HCT116 (cell line): ENCODE measurements at regions not wholly inside any gene's neighbourhood (a gene's known extent, or its start where the extent isn't known, plus 50 kb on each side); places are given as distances from the start of the nearest gene placed in this dataset.

Experiments used
- ATAC-seq: fragments of 200-7000 bp; cut with Tn5 transposase; 2 replicates; pipeline ENCODE4 v1.9.1; 2020; ENCODE audit warnings: mild to moderate bottlenecking, moderate library complexity
- BruUV-seq: library from RNA; stranded (reverse); fragments of 400-500 nt; replicated peaks from 2 replicates; lab custom pipeline; 2021; lab: Mats Ljungman, UMichigan
- CTCF ChIA-PET: fragments of 300-600 bp; sonication (Branson Sonifier 250); formaldehyde crosslinking; loops from one replicate; lab custom pipeline; 2021; ENCODE audit warnings: antibody characterized with exemption; lab: Charles Lee
- POLR2A ChIA-PET: fragments of 300-600, 350-600 bp; sonication (Branson Sonifier 250); formaldehyde crosslinking; loops from one replicate; lab custom pipeline; 2021; ENCODE audit warnings: antibody characterized with exemption; lab: Charles Lee
- RAD21 ChIA-PET, 2 experiments: fragments of 300-600 bp; sonication (Branson Sonifier 250); formaldehyde crosslinking; loops; one replicate each; lab custom pipeline; 2023; ENCODE audit warnings: low total read pairs in 2 of 2; ENCODE audit not compliant: uncharacterized antibody in 2 of 2, unreplicated experiment in 2 of 2, low non-redundant PET in 1 of 2; lab: Charles Lee
- DNase-seq: peaks from one replicate; pipeline ENCODE4 v3.0.0-alpha.2; 2010; ENCODE audit warnings: low read depth, low spot score
- H2AFZ ChIP-seq: fragments of 200-600 bp; shearing (Covaris generic), sonication (generic); 2 replicates; pipeline ENCODE4 v1.6.1; 2017; ENCODE audit warnings: low read depth, mixed run types, mixed read lengths, antibody characterized with exemption, low read length; ENCODE audit not compliant: poor library complexity, severe bottlenecking
- H3K27ac ChIP-seq: 2 replicates; pipeline ENCODE4 v1.5.1; 2012; ENCODE audit warnings: low read depth, low read length
- H3K27me3 ChIP-seq: fragments of 200-600 bp; sonication (generic); 2 replicates; pipeline ENCODE4 v1.6.1; 2016; ENCODE audit warnings: mixed run types, low read length, mixed read lengths; ENCODE audit not compliant: insufficient read depth
- H3K36me3 ChIP-seq, 2 experiments: fragments of 200-500 bp in 1 of 2; fragments of 200-600 bp in 1 of 2; sonication (Bioruptor generic) in 1 of 2; sonication (generic) in 1 of 2; 2 replicates each; pipeline versions ENCODE4 v1.5.1 to v1.6.1; 2014 to 2016; ENCODE audit warnings: low read length in 2 of 2, inconsistent platforms in 1 of 2, mixed read lengths in 1 of 2, mixed run types in 1 of 2; ENCODE audit not compliant: insufficient read depth in 2 of 2, control insufficient read depth in 1 of 2
- H3K4me1 ChIP-seq, 2 experiments: fragments of 200-600 bp in 1 of 2; sonication (generic) in 1 of 2; 2 replicates each; pipeline versions ENCODE4 v1.5.1 to v1.6.1; 2012 to 2017; ENCODE audit warnings: low read length in 2 of 2, inconsistent platforms in 1 of 2, mild to moderate bottlenecking in 1 of 2, mixed read lengths in 1 of 2, mixed run types in 1 of 2, moderate library complexity in 1 of 2; ENCODE audit not compliant: insufficient read depth in 2 of 2, control insufficient read depth in 1 of 2
- H3K4me2 ChIP-seq: fragments of 200-600 bp; sonication (generic); 2 replicates; pipeline ENCODE4 v1.6.1; 2017; ENCODE audit warnings: mixed run types, low read length, mixed read lengths
- H3K4me3 ChIP-seq, 2 experiments: fragments of 200-600 bp in 1 of 2; sonication (generic) in 1 of 2; replicated peaks in 1 of 2; 2 replicates each; pipeline ENCODE4 v1.5.1; 2011 to 2016; ENCODE audit warnings: low read length in 2 of 2, control low read depth in 1 of 2, low read depth in 1 of 2, mild to moderate bottlenecking in 1 of 2, mixed read lengths in 1 of 2, mixed run types in 1 of 2
- H3K79me2 ChIP-seq: fragments of 200-600 bp; sonication (generic); 2 replicates; pipeline ENCODE4 v1.6.1; 2017; ENCODE audit warnings: mild to moderate bottlenecking, mixed run types, low read length, moderate library complexity, mixed read lengths; ENCODE audit not compliant: insufficient read depth
- H3K9ac ChIP-seq: fragments of 200-600 bp; sonication (generic); 2 replicates; pipeline ENCODE4 v1.6.1; 2016; ENCODE audit warnings: low read length, mixed read lengths
- H3K9me2 ChIP-seq: fragments of 200-600 bp; sonication (generic), shearing (Covaris generic); 2 replicates; pipeline ENCODE4 v1.6.1; 2017; ENCODE audit warnings: mixed run types, mild to moderate bottlenecking, moderate library complexity; ENCODE audit not compliant: insufficient read depth
- H3K9me3 ChIP-seq, 2 experiments: fragments of 200-500 bp in 1 of 2; fragments of 200-600 bp in 1 of 2; sonication (Bioruptor generic) in 1 of 2; sonication (generic) in 1 of 2; 2 replicates each; pipeline ENCODE4 v1.6.1; 2014 to 2017; ENCODE audit warnings: low read length in 2 of 2, mixed read lengths in 2 of 2, inconsistent platforms in 1 of 2, low read depth in 1 of 2, mild to moderate bottlenecking in 1 of 2, mixed run types in 1 of 2, moderate library complexity in 1 of 2; ENCODE audit not compliant: control insufficient read depth in 1 of 2, insufficient read depth in 1 of 2
- H4K20me1 ChIP-seq: fragments of 200-600 bp; sonication (generic), shearing (Covaris generic); 2 replicates; pipeline ENCODE4 v1.6.1; 2017; ENCODE audit warnings: mixed run types, mild to moderate bottlenecking, moderate library complexity; ENCODE audit not compliant: insufficient read depth
- EGR1 ChIP-seq: IDR thresholded peaks from 2 replicates; pipeline ENCODE4 v1.6.1; 2012; ENCODE audit warnings: low read depth
- EZH2 ChIP-seq: fragments of 200-600 bp; sonication (generic); IDR thresholded peaks from 2 replicates; pipeline ENCODE4 v1.6.1; 2017; ENCODE audit warnings: antibody characterized with exemption, mixed run types
- FOSL1 ChIP-seq: IDR thresholded peaks from 2 replicates; pipeline ENCODE4 v1.6.1; 2012; ENCODE audit warnings: low read depth
- POLR2A ChIP-seq: IDR thresholded peaks from 2 replicates; pipeline ENCODE4 v1.7.0; 2011; ENCODE audit warnings: borderline replicate concordance; ENCODE audit not compliant: insufficient read depth, insufficient read length; ENCODE audit errors: extremely low read depth
- POLR2AphosphoS5 ChIP-seq: IDR thresholded peaks from 2 replicates; pipeline ENCODE4 v1.6.1; 2011; ENCODE audit warnings: mild to moderate bottlenecking, low read depth, low read length, moderate library complexity
- RAD21 ChIP-seq: IDR thresholded peaks from 2 replicates; pipeline ENCODE4 v1.6.1; 2012; ENCODE audit warnings: low read depth, mild to moderate bottlenecking
- SIN3A ChIP-seq: IDR thresholded peaks from 2 replicates; pipeline ENCODE4 v1.6.1; 2012; ENCODE audit warnings: low read depth
- SP1 ChIP-seq: IDR thresholded peaks from 2 replicates; pipeline ENCODE4 v1.6.1; 2012; ENCODE audit warnings: low read depth
- TCF7L2 ChIP-seq: IDR thresholded peaks from 2 replicates; pipeline ENCODE4 v1.7.0; 2011; ENCODE audit warnings: borderline replicate concordance, inconsistent platforms; ENCODE audit not compliant: insufficient read depth, insufficient read length; ENCODE audit errors: extremely low read depth
- ZFX ChIP-seq: fragments of 450-650 bp; IDR thresholded peaks from 2 replicates; pipeline ENCODE4 v1.6.1; 2017
- intact Hi-C: fragments of 100-400 bp; cut with micrococcal nuclease; formaldehyde crosslinking; loops from 2 replicates; pipeline ENCODE4 v1.10.0; 2022
- TF ChIP-seq, protein P1 (sequence below), 3 experiments: fragments of 200-600 bp in 1 of 3; sonication (generic) in 1 of 3; IDR thresholded peaks in 2 of 3; conservative IDR thresholded peaks in 1 of 3; 2 replicates each; pipeline ENCODE4 v1.5.1; 2012 to 2017; ENCODE audit warnings: low read depth in 2 of 3, low read length in 2 of 3, antibody characterized with exemption in 1 of 3, borderline replicate concordance in 1 of 3, control low read depth in 1 of 3, mild to moderate bottlenecking in 1 of 3, mixed read lengths in 1 of 3, mixed run types in 1 of 3, moderate library complexity in 1 of 3; ENCODE audit not compliant: insufficient read depth in 1 of 3

- H3K9ac ChIP-seq: no peak overlapping the region
- H2AFZ ChIP-seq: no peak overlapping the region
- POLR2A ChIA-PET: no interaction called here
- H3K9me3 ChIP-seq: no peaks in the 10 kb centered on the region
- no peak overlapping the region for H3K4me3 ChIP-seq
- ATAC-seq (no peak), DNase-seq (no peak)
- RAD21 ChIA-PET: no interaction called here
- H3K27ac ChIP-seq: no peak overlapping the region
- no peaks in the 10 kb centered on the region for H3K79me2 ChIP-seq
- H3K4me1 ChIP-seq: no peaks in the 10 kb centered on the region
- no peaks in the 10 kb centered on the region for H3K27me3 ChIP-seq
- H3K4me2 ChIP-seq: no peak overlapping the region
- no peak for TF ChIP-seq POLR2A
- TF ChIP-seq RAD21: no peak
- no peak for TF ChIP-seq TCF7L2
- no peak for TF ChIP-seq EGR1
- TF ChIP-seq ZFX: no peak
- TF ChIP-seq EZH2: no peak
- BruUV-seq: no TSS peak
- no peaks in the 10 kb centered on the region for H4K20me1 ChIP-seq
- CTCF ChIA-PET: no interaction called here
- no peaks in the 10 kb centered on the region for H3K36me3 ChIP-seq
- intact Hi-C loops: loop anchor here (1.0 kb wide), 1 partner anchor 27 kb away; no protein-coding TSS in a partner anchor
- no peaks in the 10 kb centered on the region for H3K9me2 ChIP-seq
Observed at GRCh38 chr2:215677481-215677880, 241.6 kb upstream of the FN1 start.

DNA sequence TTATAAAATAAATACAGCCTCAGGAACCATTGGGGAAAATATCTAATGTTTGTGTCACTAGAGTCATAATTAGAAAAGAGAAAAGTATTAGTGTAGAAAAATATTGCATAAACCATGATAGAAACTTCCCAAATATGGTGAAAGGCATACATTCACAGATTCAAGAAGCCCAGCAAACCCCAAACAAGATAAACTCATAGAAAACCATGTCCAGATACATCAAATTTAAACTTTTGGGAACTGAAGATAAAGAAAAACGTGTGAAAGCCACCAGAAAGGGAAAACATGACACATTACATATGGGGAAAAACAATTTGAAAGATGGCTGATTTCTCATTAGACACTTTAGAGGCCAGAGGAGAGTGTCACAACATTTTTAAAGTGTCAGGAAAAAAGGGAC is 236.5 kb upstream of the FN1 start:
- Histone ChIP-seq H3K4me3 (no peak overlapping the region), H3K79me2 (no peaks in the 10 kb centered on the region), H4K20me1 (no peaks in the 10 kb centered on the region), H3K4me2 (no peak overlapping the region), H3K27me3 (no peaks in the 10 kb centered on the region), H3K9me2 (no peaks in the 10 kb centered on the region), H2AFZ (no peak overlapping the region), H3K4me1 (no peaks in the 10 kb centered on the region), H3K27ac (no peak overlapping the region), H3K9me3 (no peaks in the 10 kb centered on the region), H3K9ac (no peak overlapping the region), H3K36me3 (no peaks in the 10 kb centered on the region)
- DNase-seq (no peak), ATAC-seq (no peak)
- no TSS peak for BruUV-seq
- ChIA-PET POLR2A (no interaction called here), CTCF (no interaction called here), RAD21 (no interaction called here)
- no peak for TF ChIP-seq SIN3A
- TF ChIP-seq, protein P1, sequence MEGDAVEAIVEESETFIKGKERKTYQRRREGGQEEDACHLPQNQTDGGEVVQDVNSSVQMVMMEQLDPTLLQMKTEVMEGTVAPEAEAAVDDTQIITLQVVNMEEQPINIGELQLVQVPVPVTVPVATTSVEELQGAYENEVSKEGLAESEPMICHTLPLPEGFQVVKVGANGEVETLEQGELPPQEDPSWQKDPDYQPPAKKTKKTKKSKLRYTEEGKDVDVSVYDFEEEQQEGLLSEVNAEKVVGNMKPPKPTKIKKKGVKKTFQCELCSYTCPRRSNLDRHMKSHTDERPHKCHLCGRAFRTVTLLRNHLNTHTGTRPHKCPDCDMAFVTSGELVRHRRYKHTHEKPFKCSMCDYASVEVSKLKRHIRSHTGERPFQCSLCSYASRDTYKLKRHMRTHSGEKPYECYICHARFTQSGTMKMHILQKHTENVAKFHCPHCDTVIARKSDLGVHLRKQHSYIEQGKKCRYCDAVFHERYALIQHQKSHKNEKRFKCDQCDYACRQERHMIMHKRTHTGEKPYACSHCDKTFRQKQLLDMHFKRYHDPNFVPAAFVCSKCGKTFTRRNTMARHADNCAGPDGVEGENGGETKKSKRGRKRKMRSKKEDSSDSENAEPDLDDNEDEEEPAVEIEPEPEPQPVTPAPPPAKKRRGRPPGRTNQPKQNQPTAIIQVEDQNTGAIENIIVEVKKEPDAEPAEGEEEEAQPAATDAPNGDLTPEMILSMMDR (IDR thresholded peaks at IDR 0.05 in 2 of 3, conservative IDR thresholded peaks at IDR 0.05 in 1 of 3; ENCODE audit: borderline replicate concordance in 1 of 3, insufficient read depth in 1 of 3, low read depth in 2 of 3, low read length in 2 of 3): no peak
- TF ChIP-seq FOSL1: no peak
- no peak for TF ChIP-seq RAD21
- TF ChIP-seq POLR2AphosphoS5: no peak
- no peak for TF ChIP-seq TCF7L2
- TF ChIP-seq SP1: no peak
- intact Hi-C loops: no loop called here
